Progenitor cell of endocrine pancreas (in vitro differentiated cells): ENCODE measurements at regions not wholly inside any gene's neighbourhood (a gene's known extent, or its start where the extent isn't known, plus 50 kb on each side); places are given as distances from the start of the nearest gene placed in this dataset.

Experiments
- DNase-seq: peaks from one replicate; pipeline ENCODE4 v3.0.0; 2021; ENCODE audit warnings: low spot score; ENCODE audit not compliant: unreplicated experiment
- H3K27ac Mint-ChIP-seq: 2 replicates; pipeline ENCODE4 v1.8.0; 2021; ENCODE audit warnings: mild to moderate bottlenecking, moderate library complexity, mixed read lengths
- H3K27me3 Mint-ChIP-seq: 2 replicates; pipeline ENCODE4 v1.8.0; 2021; ENCODE audit warnings: mixed read lengths
- H3K36me3 Mint-ChIP-seq: 2 replicates; pipeline ENCODE4 v1.8.0; 2022; ENCODE audit warnings: mixed read lengths; ENCODE audit not compliant: insufficient read depth
- H3K4me1 Mint-ChIP-seq: 2 replicates; pipeline ENCODE4 v1.8.0; 2021; ENCODE audit warnings: low read depth, mixed read lengths
- H3K4me3 Mint-ChIP-seq: 2 replicates; pipeline ENCODE4 v1.8.0; 2021; ENCODE audit warnings: low read depth, mild to moderate bottlenecking, moderate library complexity, mixed read lengths
- H3K9me3 Mint-ChIP-seq: 2 replicates; pipeline ENCODE4 v1.8.0; 2021; ENCODE audit warnings: low read depth, mixed read lengths
- CTCF ChIP-seq: fragments of 200-600 bp; sonication (generic); IDR thresholded peaks from one replicate; pipeline ENCODE4 v1.5.0; 2021; ENCODE audit warnings: antibody characterized with exemption, mild to moderate bottlenecking; ENCODE audit not compliant: unreplicated experiment

DNA sequence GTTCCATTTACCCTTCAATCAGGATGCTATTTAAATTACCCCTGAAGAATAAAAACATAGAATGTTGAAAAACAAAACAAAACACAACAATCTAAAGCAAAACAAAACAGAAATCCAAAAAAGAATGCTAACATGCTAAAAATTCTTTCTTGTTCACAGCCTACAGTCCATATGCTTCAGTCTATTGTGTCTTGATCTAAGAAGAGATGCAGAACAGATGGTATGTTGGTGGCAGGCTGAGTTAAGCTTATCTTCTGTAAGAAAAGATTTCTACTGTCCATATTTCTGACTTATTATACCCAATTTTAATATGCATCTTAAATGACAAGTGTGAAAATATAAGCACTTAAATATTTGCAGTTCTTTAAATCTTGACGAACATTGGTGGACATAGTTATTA is 356.1 kb upstream of the SLITRK1 start:
- no peaks in the 10 kb centered on the region for H3K36me3 Mint-ChIP-seq
- no peaks in the 10 kb centered on the region for H3K27me3 Mint-ChIP-seq
- TF ChIP-seq CTCF: no peak
- H3K4me3 Mint-ChIP-seq: no peak overlapping the region
- DNase-seq: no peak
- peaks cover 4% of the 10 kb centered on the region for H3K4me1 Mint-ChIP-seq
- peaks cover 7% of the 10 kb centered on the region for H3K9me3 Mint-ChIP-seq
- no peak overlapping the region for H3K27ac Mint-ChIP-seq

- Mint-ChIP-seq H3K27ac (no peak overlapping the region), H3K4me1 (peaks cover 4% of the 10 kb centered on the region), H3K9me3 (peaks cover 8% of the 10 kb centered on the region), H3K36me3 (no peaks in the 10 kb centered on the region), H3K27me3 (no peaks in the 10 kb centered on the region), H3K4me3 (no peak overlapping the region)
- no peak for TF ChIP-seq CTCF
- no peak for DNase-seq
Observed at GRCh38 chr13:84237143-84237542, 354.9 kb upstream of the SLITRK1 start.

- Mint-ChIP-seq H3K4me1 (peaks cover 4% of the 10 kb centered on the region), H3K27me3 (no peaks in the 10 kb centered on the region), H3K36me3 (no peaks in the 10 kb centered on the region), H3K27ac (no peak overlapping the region), H3K9me3 (peaks cover 4% of the 10 kb centered on the region), H3K4me3 (no peak overlapping the region)
- no peak for TF ChIP-seq CTCF
- DNase-seq: no peak
Observed at GRCh38 chr13:84234416-84234815, 352.1 kb upstream of the SLITRK1 start.

GRCh38 chr13:84230568-84230967 is 348.3 kb upstream of the SLITRK1 start:
- Mint-ChIP-seq H3K36me3 (no peaks in the 10 kb centered on the region), H3K4me3 (no peak overlapping the region), H3K9me3 (peaks cover 4% of the 10 kb centered on the region), H3K27me3 (no peaks in the 10 kb centered on the region), H3K27ac (no peak overlapping the region), H3K4me1 (peaks cover 4% of the 10 kb centered on the region)
- TF ChIP-seq CTCF: no peak
- DNase-seq: no peak

- Mint-ChIP-seq H3K27ac (no peak overlapping the region), H3K27me3 (no peaks in the 10 kb centered on the region), H3K36me3 (no peaks in the 10 kb centered on the region), H3K4me3 (no peak overlapping the region), H3K4me1 (no peaks in the 10 kb centered on the region), H3K9me3 (no peaks in the 10 kb centered on the region)
- DNase-seq: no peak
- no peak for TF ChIP-seq CTCF
Observed at GRCh38 chr13:84211048-84211447, 328.8 kb upstream of the SLITRK1 start.
